HG03460 (cell line): ENCODE measurements at regions not wholly inside any gene's neighbourhood (a gene's known extent, or its start where the extent isn't known, plus 50 kb on each side); places are given as distances from the start of the nearest gene placed in this dataset.

Source experiments
- ATAC-seq: cut with Tn5 transposase; IDR thresholded peaks from one replicate; pipeline ENCODE4 v1.9.1; 2021; ENCODE audit not compliant: unreplicated experiment

DNA sequence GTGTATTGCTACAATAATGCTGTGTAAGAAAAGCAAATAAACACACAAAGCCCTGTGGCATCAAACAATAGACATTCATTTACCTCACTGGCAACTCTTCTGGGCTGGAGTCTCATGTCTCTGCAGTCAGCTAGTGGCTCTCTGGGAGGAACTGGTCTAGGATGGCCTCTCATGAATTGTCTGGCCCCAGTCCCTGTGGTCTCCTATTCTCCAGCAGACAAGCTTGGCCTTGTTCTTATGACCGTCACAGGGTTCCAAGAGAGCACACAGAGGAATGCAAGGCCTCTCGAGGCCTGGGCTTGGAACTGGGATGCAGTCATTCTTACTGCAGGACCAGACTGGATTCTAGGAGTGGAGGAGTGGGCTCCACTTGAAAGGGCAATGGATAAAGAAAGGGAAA lies 141.2 kb upstream of the NTM start:
- ATAC-seq, result no peak

DNA sequence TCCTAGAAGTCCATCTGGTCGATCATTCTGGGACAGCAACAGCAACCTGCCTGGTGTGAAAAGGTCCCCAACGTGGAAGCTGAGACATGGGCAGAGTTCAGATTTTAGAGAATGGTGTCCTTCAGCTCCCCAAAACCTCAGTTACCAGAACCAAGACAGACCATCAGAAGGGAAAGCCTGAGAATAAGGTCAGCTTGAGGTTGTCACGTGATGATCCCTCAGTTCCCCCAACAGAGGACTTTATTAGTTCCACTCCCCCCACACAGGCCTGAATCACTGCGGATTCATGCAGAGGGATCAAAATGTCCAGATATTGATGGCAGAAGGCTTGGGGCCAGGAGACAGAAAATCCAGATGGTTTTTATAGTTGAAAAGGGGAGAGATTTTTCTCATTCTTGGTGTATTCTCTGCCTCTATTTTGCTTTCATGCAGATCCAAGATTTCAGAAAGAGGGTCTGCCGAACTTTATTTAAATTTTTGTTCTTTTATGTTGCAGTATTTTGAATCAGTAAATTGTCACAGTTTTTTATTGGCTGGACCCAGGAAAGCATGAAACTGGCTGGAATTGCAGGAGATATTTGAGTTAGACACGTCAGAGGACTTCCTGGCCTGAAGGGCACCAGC lies 139.0 kb upstream of the NTM start:
- no peak for ATAC-seq

DNA sequence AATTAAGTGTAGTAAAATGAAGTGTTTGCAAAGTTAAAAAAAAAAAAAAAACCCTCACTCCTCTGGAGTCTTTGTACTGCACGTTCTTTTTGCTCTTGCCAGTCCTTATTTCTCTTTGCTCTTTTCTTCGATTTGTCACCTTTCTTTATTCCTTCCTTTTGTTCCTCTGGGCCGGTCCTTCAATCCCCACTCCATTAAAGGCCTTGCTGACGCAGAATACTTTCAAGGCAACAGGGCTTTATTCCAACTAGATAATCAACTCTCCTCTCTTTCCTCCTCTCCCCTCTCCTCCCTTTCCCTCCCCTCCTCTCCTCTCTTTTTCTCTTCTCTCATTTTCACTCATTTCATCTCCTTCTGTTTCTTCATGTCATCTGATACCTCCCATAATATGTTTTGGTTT lies 138.2 kb upstream of the NTM start:
- ATAC-seq, result no peak

GRCh38 chr11:131234221-131234620 lies 136.2 kb upstream of the NTM start:
- no peak for ATAC-seq

DNA sequence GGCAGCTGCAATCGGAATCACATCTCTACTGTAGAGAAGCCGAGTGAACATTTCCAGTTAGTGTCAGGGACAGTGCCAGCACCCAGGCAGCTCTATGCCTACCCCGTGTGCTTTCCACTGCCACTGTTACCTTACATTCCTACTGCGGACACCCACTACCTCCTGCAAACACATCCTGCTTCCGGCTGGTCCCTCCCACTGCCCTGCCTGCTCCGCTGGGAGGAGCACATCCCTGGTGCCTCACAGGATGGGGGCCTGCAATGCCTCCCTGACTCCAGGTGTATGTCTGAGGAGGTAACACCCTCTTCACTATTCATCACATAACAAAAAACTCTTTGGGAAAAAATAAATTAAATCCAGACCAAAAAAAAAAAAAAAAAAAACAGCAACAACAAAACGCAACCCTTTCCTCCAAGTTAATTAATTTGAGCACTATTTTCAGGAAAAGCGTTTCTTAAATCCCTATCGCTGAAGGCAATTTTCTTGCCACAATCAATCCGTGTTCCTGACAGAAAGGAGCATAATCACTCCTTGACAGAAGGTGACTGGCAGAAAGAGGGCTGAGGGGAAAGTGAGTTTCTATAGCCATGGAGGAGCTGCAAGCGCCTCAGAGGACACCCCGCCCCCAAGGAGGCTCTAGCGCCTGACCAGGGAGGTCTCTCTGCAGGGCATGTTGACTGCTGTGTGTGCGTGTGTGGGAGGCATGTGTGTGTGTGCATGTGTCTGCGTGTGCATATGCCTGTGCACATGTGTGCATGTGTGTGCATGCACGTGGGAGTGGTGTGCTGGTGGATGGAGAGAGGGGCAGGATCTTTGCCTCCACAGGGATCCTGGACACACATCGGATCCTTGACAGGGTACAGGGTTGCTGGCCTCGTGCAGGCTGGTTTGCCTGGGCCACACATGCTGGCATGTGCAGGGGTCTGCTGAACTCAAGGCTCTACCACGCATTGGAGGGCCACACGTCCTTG lies 134.8 kb upstream of the NTM start:
- ATAC-seq, result no peak

- ATAC-seq, result no peak
Measured at GRCh38 chr11:131240421-131240820, 130.0 kb upstream of the NTM start.

DNA sequence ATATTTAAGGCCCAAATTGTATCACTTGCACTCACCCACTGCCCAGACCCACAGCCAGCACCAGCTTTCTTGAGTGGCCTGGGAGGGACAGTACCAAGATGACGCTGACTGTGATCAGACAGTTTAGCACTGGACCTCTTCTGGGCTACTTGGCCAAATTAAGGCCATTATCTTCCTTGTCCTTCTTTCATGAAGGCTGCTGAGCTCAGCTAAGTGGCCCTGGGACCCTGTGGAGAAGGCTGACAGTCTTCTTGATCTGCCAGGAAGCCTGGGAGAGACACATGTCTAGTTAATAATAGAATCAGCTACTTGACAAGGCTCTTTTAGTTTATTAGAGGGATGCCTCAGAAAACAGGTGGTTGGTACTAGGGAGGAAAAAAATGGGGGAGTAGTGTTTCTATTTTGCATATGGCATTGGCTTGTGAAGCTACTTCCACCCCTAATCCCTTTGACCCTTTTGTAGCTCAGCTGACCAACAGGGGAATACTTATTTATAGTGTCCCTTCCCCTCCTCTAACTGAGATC lies 127.9 kb upstream of the NTM start:
- no peak for ATAC-seq

DNA sequence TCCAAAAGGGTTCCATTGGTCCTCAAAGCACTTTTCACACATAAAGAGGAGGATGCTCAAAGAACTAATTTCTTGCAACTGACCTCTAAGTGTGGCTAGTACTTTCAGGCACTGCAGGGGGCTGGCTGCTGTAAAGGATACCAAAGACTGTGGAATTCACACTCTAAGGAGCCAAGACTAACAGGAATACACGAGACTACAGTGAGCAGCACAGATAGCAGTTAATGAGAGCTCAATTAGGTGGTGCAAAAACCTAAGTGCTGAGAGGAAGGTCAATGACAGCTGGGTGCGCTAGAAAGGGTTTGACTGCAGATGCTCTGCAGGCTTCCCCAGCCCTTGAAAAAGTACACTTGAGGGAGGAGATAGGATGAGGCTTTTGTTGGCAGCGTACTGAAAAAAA lies 124.3 kb upstream of the NTM start:
- no peak for ATAC-seq

DNA sequence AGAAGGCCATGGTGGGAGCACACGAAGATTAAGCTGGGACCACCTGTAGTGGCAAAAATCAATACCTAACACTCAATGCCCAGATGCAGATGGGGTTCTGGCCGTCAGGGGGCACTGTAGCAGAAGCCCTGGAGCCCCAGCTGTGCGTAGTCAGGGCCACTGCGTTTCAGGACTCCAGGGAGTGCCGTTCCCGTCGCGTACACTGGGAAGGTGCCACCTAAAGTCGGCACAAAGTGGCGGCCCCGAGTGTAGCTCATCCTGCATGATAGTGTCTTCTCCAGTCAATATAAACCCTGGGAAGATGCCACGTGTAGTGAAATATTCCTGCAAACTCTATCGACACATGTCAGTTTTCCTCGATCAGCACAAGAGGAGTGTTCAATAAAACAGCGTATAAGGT lies 123.8 kb upstream of the NTM start:
- ATAC-seq, result no peak

GRCh38 chr11:131248588-131248987 lies 121.8 kb upstream of the NTM start:
- ATAC-seq, result no peak

DNA sequence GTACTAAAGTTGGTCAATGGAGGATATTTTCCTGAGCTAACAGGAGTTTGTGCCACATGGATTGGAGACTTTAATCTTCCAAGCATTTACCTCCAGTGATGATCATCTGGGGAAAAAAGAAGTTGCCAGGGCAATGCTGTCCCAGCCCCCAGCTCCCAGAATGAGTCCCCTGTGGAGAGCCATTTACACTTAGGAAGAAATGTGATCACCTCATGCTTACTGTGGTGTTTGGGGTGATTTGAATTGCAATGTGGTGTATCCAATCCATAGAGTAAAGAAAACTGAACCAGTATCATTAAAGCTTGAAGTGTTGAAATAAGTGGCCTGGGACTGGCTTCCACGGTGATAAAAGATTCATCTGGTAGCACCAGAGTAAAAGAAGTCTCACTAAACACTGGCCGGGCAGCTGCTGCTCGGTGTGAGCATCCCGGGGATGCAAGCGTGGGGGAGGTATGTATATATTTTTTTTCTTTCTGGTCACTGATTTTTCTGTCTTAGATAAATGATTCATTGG lies 117.2 kb upstream of the NTM start:
- ATAC-seq, result no peak

DNA sequence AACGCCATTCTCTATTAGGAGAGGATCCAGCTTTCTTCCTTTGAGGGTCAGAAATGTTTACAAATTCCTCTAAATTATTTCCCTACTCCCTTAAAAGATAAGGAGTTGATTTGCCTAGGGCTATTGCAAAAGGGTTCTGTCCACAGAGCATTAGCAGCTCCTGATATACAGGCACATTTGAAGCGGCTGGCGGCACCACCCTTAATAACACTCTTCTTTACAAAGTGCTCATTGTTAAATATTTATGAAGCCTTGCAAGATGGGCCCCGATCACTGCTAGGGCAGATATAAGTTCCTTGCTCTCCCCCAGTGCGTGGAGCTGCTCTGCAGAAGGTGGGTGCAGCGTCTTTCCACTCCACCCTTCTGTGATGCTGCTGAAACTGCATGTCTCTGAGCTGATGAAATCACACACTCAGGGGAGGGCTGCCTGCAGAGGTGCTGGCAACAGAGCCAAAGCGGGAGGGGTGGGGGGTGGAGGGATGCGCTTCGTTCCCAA lies 116.7 kb upstream of the NTM start:
- no peak for ATAC-seq

DNA sequence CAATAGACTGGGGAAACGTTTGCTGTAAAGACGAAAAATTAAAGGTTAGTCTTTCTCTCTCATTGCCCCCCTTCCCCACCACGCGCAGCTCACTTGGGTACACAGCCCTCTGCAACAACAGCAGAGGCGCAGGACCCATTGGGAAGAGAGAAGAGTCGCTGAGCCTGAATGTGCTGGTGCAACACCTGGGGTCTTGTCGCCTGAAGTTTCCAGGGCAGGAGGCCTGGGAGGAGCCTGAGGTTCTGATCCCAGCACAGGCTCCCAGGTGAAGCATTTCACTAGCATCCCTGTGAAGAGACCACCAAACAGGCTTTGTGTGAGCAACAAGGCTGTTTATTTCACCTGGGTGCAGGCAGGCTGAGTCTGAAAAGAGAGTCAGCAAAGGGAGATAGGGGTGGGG lies 116.2 kb upstream of the NTM start:
- no peak for ATAC-seq

DNA sequence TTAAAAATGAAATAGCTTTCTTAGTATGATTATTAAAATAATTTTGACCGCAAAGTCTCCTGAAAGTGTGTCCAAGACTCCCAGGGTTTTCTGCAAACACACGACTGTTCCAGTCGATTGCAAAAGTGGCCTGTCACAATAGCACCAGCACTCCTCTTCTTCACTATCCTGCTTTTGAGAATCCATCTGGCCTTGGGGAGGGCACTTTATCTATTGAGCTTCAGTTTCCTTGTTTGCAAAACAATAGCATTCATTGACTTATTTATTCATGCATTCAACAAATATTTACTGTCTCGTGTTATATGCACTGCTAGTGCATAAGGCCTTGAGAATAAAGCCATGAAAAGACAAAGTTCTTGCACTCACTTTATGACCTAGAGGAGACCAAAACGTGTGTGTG lies 96.2 kb upstream of the NTM start:
- no peak for ATAC-seq

GRCh38 chr11:131275580-131275979 lies 94.8 kb upstream of the NTM start:
- no peak for ATAC-seq

- ATAC-seq, result no peak
Measured at GRCh38 chr11:131278472-131278871, 91.9 kb upstream of the NTM start.

DNA sequence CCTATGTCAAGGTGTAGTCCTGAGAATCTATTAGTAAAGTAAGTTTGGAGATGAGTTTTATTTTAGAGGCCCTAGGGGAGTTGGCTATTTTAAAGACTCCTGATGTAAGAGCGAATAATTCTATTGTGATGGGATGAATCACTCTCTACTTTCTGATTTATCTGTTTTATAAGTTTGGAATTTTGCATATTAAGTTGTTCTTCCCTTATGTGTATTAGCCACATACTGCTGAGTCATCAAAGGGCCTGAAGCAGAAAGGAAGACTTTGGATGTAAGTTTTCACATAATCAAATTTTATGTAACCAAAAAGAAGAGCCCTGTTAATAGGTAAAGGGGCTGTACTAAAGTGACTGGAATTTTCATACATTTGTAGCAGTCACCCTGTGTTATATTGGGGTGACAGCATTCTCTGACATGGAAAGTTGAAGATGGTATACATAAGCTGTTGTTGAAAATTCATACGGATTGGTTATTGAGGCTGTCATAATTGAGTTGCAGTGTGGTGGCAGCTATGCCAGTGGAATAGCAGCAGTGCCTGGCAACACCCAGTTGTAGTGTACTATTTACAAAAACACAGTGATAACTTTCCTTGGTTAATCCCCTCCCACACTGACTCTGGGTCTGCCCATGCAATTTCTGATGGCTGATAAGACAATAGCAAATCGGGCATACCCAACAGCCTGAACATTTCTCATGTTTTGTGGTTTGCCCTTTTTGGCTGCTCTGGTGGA lies 90.6 kb upstream of the NTM start:
- ATAC-seq, result no peak

GRCh38 chr11:131281316-131281715 lies 89.1 kb upstream of the NTM start:
- ATAC-seq, result no peak

- ATAC-seq, result no peak
Measured at GRCh38 chr11:131284041-131284440, 86.4 kb upstream of the NTM start.

DNA sequence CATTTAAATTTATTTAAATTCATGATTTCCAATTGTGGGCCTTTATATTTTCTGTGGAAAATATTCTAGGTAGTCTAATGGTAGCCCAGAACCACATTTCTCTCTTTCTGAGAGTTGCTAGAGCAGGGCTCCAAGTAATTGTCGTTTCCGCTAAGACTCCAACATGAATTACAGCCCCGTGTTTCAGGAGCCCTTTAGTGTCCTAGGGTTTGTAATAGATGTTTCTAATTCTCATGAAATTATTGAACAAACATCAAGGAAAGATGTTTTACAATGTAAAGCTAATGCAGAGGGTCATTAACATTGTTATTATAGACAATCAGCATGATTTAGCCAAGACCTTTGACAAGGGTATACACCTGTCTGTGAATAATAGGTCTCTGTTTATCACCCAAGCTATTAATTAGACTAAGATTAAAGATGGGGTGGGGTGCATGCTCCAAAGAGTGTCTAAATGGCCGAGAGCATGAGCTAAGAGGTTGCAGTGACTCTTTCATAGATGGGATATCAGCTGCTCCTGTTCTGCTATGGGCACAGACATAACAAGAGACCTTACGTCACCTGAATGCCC lies 81.8 kb upstream of the NTM start:
- no peak for ATAC-seq

GRCh38 chr11:131290185-131290584 lies 80.2 kb upstream of the NTM start:
- ATAC-seq, result no peak
